ENCODE measurements at regions not wholly inside any gene's neighbourhood (a gene's known extent, or its start where the extent isn't known, plus 50 kb on each side); places are given as distances from the start of the nearest gene placed in this dataset.

GRCh38 chr16:56012482-56012811 is 137.3 kb upstream of the CES5A start:
- no peak overlapping the region for H3K27ac ChIP-seq
- no peak for DNase-seq (ENCODE audit: low spot score)
- TF ChIP-seq, protein P1, sequence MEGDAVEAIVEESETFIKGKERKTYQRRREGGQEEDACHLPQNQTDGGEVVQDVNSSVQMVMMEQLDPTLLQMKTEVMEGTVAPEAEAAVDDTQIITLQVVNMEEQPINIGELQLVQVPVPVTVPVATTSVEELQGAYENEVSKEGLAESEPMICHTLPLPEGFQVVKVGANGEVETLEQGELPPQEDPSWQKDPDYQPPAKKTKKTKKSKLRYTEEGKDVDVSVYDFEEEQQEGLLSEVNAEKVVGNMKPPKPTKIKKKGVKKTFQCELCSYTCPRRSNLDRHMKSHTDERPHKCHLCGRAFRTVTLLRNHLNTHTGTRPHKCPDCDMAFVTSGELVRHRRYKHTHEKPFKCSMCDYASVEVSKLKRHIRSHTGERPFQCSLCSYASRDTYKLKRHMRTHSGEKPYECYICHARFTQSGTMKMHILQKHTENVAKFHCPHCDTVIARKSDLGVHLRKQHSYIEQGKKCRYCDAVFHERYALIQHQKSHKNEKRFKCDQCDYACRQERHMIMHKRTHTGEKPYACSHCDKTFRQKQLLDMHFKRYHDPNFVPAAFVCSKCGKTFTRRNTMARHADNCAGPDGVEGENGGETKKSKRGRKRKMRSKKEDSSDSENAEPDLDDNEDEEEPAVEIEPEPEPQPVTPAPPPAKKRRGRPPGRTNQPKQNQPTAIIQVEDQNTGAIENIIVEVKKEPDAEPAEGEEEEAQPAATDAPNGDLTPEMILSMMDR (IDR thresholded peaks at IDR 0.05): no peak

DNA sequence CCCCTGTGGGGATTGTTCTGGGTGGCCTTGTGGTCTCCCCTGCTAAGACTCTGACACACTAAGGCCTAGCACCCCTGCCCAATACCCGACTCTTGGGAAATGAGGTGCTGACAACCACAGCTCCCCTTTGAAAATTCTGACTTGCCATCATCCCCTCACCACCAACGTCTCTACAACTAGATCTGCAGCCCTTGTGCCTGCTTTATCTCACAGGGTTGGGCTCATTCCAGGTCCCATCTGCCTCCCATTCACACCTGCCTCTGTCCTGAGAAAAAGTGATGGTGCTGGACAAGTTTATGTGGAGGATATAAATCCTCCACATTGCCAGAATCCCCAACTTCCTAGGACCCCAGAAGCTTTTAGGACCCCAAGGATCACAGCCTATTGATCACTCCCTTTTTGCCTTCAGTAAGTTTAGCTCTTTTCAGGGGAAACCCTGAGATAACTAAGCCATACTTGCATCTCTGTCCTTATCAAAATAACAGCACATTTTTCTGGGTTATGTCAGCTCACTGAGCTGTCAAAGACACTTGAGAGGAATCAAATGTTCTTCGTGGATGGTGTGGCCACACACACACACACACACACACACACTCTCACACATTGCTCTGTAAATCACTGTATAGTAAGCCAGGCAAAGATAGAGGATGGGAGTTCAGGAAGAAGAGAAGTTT is 136.8 kb upstream of the CES5A start:
- H3K4me3 ChIP-seq: no peak overlapping the region
- DNase-seq (ENCODE audit: low spot score): no peak

More at GRCh38 chr16:56012482-56012811, 137.3 kb upstream of the CES5A start:
- H3K4me3 ChIP-seq: no peak overlapping the region

GRCh38 chr16:56005958-56006357 is 130.8 kb upstream of the CES5A start:
- DNase-seq (ENCODE audit: low spot score): no peak
- H3K4me3 ChIP-seq: no peak overlapping the region
- no peak overlapping the region for H3K27ac ChIP-seq
- TF ChIP-seq, protein P1 (IDR thresholded peaks at IDR 0.05): no peak

More for the DNA sequence above, 136.8 kb upstream of the CES5A start:
- H3K27ac ChIP-seq: no peak overlapping the region
- TF ChIP-seq, protein P1 (IDR thresholded peaks at IDR 0.05): no peak

GRCh38 chr16:55999683-56000082 is 124.5 kb upstream of the CES5A start:
- no peak for DNase-seq (ENCODE audit: low spot score)
- Histone ChIP-seq H3K4me3 (no peak overlapping the region), H3K27ac (no peak overlapping the region)
- TF ChIP-seq, protein P1 (IDR thresholded peaks at IDR 0.05): no peak

- no peak for DNase-seq (ENCODE audit: low spot score)
- H3K4me3 ChIP-seq: no peak overlapping the region
- H3K27ac ChIP-seq: no peak overlapping the region
- TF ChIP-seq, protein P1 (IDR thresholded peaks at IDR 0.05): no peak
Measured at GRCh38 chr16:55993088-55993487, 117.9 kb upstream of the CES5A start.

DNA sequence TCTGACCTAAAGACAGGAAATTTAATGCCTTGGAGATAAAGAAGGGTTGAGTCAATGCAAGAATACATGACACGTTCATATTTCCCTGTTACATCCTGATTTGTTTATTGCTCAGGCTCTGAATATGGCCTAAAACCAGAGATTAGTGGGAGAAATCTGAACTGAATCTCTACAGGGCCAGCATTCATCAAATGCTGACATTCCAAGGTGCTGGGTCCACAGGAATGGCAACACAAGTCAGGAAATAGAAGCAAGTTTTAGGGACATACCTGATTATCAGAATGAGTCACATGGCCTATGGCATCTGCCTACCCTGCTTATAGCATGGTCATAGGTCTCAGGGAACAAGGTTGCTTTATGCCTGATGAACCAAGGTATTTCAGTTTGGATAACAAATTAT is 117.4 kb upstream of the CES5A start:
- TF ChIP-seq, protein P1 (IDR thresholded peaks at IDR 0.05): no peak
- Histone ChIP-seq H3K4me3 (no peak overlapping the region), H3K27ac (no peak overlapping the region)
- no peak for DNase-seq (ENCODE audit: low spot score)

DNA sequence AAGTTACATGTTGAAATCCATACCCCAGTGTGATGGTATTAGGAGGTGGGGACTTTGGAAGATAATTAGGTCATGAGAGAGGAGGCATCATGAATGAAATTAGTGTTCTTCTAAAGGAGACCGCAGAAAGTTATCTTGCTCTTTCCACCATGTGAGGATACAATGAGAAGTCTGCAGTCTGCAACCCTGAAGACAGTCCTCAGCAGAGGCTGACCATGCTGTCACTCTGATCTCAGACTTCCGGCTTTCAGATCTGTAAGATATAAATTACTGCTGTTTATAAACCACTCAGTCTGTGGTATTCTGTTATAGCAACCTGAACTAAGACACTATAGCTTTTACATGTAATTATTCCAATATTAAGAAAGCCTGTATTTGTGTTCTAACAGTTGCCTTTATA is 116.7 kb upstream of the CES5A start:
- Histone ChIP-seq H3K27ac (no peak overlapping the region), H3K4me3 (no peak overlapping the region)
- TF ChIP-seq, protein P1 (IDR thresholded peaks at IDR 0.05): no peak
- no peak for DNase-seq (ENCODE audit: low spot score)

All from coronary artery (tissue), 2 donors.